GM23338 (cell line): ENCODE measurements at regions not wholly inside any gene's neighbourhood (a gene's known extent, or its start where the extent isn't known, plus 50 kb on each side); places are given as distances from the start of the nearest gene placed in this dataset.

Experiments used
- ATAC-seq: fragments of 200-7000 bp; cut with Tn5 transposase; 3 replicates; pipeline ENCODE4 v1.9.1; 2020
- DNase-seq: peaks from one replicate; pipeline ENCODE4 v3.0.0-alpha.2; 2015; ENCODE audit warnings: low spot score
- H2AFZ ChIP-seq: fragments of 200-600 bp; sonication (generic); 2 replicates; pipeline ENCODE4 v1.8.0; 2016; ENCODE audit warnings: antibody characterized with exemption, mild to moderate bottlenecking, moderate library complexity
- H3F3A ChIP-seq: fragments of 200-600 bp; sonication (generic); replicated peaks from 2 replicates; pipeline ENCODE4 v1.8.0; 2017; ENCODE audit warnings: antibody characterized with exemption, mixed run types, low read depth
- H3K27ac ChIP-seq: fragments of 200-600 bp; sonication (generic); 2 replicates; pipeline ENCODE4 v1.6.1; 2016; ENCODE audit warnings: low read depth
- H3K27me3 ChIP-seq: fragments of 200-600 bp; sonication (generic); 2 replicates; pipeline ENCODE4 v1.8.0; 2016; ENCODE audit warnings: mild to moderate bottlenecking, mixed run types, moderate library complexity; ENCODE audit not compliant: insufficient read depth
- H3K36me3 ChIP-seq: fragments of 200-600 bp; sonication (generic); 2 replicates; pipeline ENCODE4 v1.8.0; 2016; ENCODE audit warnings: mild to moderate bottlenecking; ENCODE audit not compliant: insufficient read depth
- H3K4me1 ChIP-seq: fragments of 200-600 bp; sonication (generic); 2 replicates; pipeline ENCODE4 v1.8.0; 2016; ENCODE audit warnings: mild to moderate bottlenecking, moderate library complexity; ENCODE audit not compliant: insufficient read depth
- H3K4me2 ChIP-seq: fragments of 200-600 bp; sonication (generic); 2 replicates; pipeline ENCODE4 v1.7.1; 2017; ENCODE audit warnings: mixed run types
- H3K4me3 ChIP-seq: fragments of 200-600 bp; sonication (generic); 2 replicates; pipeline ENCODE4 v1.6.1; 2016; ENCODE audit warnings: mixed run types
- H3K79me2 ChIP-seq: fragments of 200-600 bp; sonication (generic); replicated peaks from 2 replicates; pipeline ENCODE4 v1.8.0; 2017; ENCODE audit warnings: mild to moderate bottlenecking; ENCODE audit not compliant: insufficient read depth
- H3K9me2 ChIP-seq: fragments of 200-600 bp; sonication (generic); 2 replicates; pipeline ENCODE4 v1.8.0; 2017; ENCODE audit not compliant: insufficient read depth
- H4K20me1 ChIP-seq: fragments of 200-600 bp; sonication (generic); replicated peaks from 2 replicates; pipeline ENCODE4 v1.8.0; 2017; ENCODE audit warnings: mild to moderate bottlenecking; ENCODE audit not compliant: insufficient read depth
- H3K27ac Mint-ChIP-seq: 2 replicates; pipeline ENCODE4 v1.8.0; 2020; ENCODE audit warnings: inconsistent platforms, mild to moderate bottlenecking, moderate library complexity, mixed read lengths
- H3K27me3 Mint-ChIP-seq: 3 replicates; pipeline ENCODE4 v1.8.0; 2022; ENCODE audit warnings: low read depth, mild to moderate bottlenecking, moderate library complexity, mixed read lengths, inconsistent platforms; ENCODE audit not compliant: insufficient read depth, poor library complexity
- H3K36me3 Mint-ChIP-seq: 3 replicates; pipeline ENCODE4 v1.8.0; 2021; ENCODE audit warnings: low read depth, mild to moderate bottlenecking, inconsistent platforms, moderate library complexity, mixed read lengths
- H3K4me1 Mint-ChIP-seq: 3 replicates; pipeline ENCODE4 v1.8.0; 2020; ENCODE audit warnings: mild to moderate bottlenecking, inconsistent platforms, mixed read lengths
- H3K4me3 Mint-ChIP-seq: 3 replicates; pipeline ENCODE4 v1.8.0; 2021; ENCODE audit warnings: moderate library complexity, mild to moderate bottlenecking, inconsistent platforms, mixed read lengths
- H3K9me3 Mint-ChIP-seq: 3 replicates; pipeline ENCODE4 v1.8.0; 2020; ENCODE audit warnings: moderate library complexity, mild to moderate bottlenecking, inconsistent platforms, mixed read lengths
- CREB1 ChIP-seq: fragments of 250-450 bp; sonication (Bioruptor Pico); IDR thresholded peaks from 2 replicates; pipeline ENCODE4 v1.5.0; 2020; ENCODE audit warnings: low read depth, mild to moderate bottlenecking, moderate library complexity
- EZH2 ChIP-seq: fragments of 200-600 bp; sonication (generic); IDR thresholded peaks from one replicate; pipeline ENCODE4 v1.8.0; 2017; ENCODE audit warnings: antibody characterized with exemption, mild to moderate bottlenecking, low read depth; ENCODE audit not compliant: unreplicated experiment
- EZH2phosphoT487 ChIP-seq: fragments of 200-600 bp; sonication (generic); IDR thresholded peaks from one replicate; pipeline ENCODE4 v1.8.1; 2018; ENCODE audit warnings: antibody characterized with exemption; ENCODE audit not compliant: unreplicated experiment
- POLR2AphosphoS5 ChIP-seq: IDR thresholded peaks from 2 replicates; pipeline ENCODE4 v1.6.1; 2016; ENCODE audit warnings: antibody characterized with exemption, low read depth
- ZNF114 ChIP-seq: fragments of 250-450 bp; sonication (Bioruptor Pico); IDR thresholded peaks from 2 replicates; pipeline ENCODE4 v1.5.0; 2020; ENCODE audit warnings: mild to moderate bottlenecking, moderate library complexity
- TF ChIP-seq, protein P1 (sequence below): IDR thresholded peaks from one replicate; pipeline ENCODE4 v1.6.1; 2018; ENCODE audit warnings: antibody characterized with exemption; ENCODE audit not compliant: unreplicated experiment
- TF ChIP-seq, protein P2 (sequence below): IDR thresholded peaks from 2 replicates; pipeline ENCODE4 v1.6.1; 2016; ENCODE audit warnings: antibody characterized with exemption
- TF ChIP-seq, protein P3 (sequence below): fragments of 250-450 bp; sonication (Bioruptor Pico); IDR thresholded peaks from 2 replicates; pipeline ENCODE4 v1.5.0; 2020; ENCODE audit warnings: mild to moderate bottlenecking, moderate library complexity
- TF ChIP-seq, protein P4 (sequence below), 2 experiments: fragments of 200-600 bp in 1 of 2; sonication (generic) in 1 of 2; conservative IDR thresholded peaks; 2 replicates each; pipeline versions ENCODE4 v1.5.1 to v1.6.1; 2016 to 2017; ENCODE audit warnings: antibody characterized with exemption in 2 of 2, low read depth in 2 of 2, mild to moderate bottlenecking in 2 of 2, moderate library complexity in 1 of 2

DNA sequence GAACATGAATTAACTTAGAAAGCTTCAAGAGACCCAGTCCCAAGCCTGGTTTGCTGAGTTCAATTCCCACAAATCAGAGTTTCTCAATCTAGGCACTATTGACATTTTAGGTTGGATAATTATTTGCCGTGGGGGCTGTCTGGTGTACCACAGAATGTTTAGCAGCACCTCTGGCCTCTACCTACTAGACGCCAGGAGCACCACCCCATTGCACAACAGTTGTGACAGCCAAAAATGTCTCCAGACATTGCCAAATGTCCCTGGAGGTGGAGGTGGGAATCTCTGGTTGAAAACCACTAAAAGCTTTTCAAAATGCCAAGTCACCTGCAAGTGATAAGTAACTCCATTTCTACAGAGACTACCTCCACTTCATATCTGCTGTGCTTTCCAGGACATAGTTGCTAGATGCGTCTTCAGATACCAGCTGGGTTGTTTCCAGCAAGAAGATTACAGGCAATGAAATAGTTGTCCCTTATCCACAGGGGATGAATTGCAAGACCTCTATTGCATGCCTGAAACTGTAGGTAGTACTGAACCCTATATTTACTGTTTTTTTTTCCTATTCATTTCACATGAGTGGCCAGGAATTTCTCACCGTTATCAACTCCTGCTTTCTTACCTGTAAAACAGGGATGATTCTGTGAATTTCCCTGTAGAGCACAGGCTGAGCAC is 554.3 kb downstream of the ZEB2 start:
- DNase-seq (no peak), ATAC-seq (no peak)
- H3K36me3 ChIP-seq: no peaks in the 10 kb centered on the region
- H3K79me2 ChIP-seq: no peaks in the 10 kb centered on the region
- no peaks in the 10 kb centered on the region for H3F3A ChIP-seq
- H3K27me3 ChIP-seq: no peaks in the 10 kb centered on the region
- H3K4me3 ChIP-seq: no peak overlapping the region
- no peak overlapping the region for H3K27ac Mint-ChIP-seq
- H3K27ac ChIP-seq: no peak overlapping the region
- no peaks in the 10 kb centered on the region for H3K9me3 Mint-ChIP-seq
- no peaks in the 10 kb centered on the region for H3K27me3 Mint-ChIP-seq
- H3K4me2 ChIP-seq: no peak overlapping the region
- no peaks in the 10 kb centered on the region for H3K36me3 Mint-ChIP-seq
- H3K4me3 Mint-ChIP-seq: no peak overlapping the region
- no peak overlapping the region for H2AFZ ChIP-seq
- no peaks in the 10 kb centered on the region for H3K4me1 Mint-ChIP-seq
- no peaks in the 10 kb centered on the region for H4K20me1 ChIP-seq
- H3K4me1 ChIP-seq: no peaks in the 10 kb centered on the region
- TF ChIP-seq, protein P1, sequence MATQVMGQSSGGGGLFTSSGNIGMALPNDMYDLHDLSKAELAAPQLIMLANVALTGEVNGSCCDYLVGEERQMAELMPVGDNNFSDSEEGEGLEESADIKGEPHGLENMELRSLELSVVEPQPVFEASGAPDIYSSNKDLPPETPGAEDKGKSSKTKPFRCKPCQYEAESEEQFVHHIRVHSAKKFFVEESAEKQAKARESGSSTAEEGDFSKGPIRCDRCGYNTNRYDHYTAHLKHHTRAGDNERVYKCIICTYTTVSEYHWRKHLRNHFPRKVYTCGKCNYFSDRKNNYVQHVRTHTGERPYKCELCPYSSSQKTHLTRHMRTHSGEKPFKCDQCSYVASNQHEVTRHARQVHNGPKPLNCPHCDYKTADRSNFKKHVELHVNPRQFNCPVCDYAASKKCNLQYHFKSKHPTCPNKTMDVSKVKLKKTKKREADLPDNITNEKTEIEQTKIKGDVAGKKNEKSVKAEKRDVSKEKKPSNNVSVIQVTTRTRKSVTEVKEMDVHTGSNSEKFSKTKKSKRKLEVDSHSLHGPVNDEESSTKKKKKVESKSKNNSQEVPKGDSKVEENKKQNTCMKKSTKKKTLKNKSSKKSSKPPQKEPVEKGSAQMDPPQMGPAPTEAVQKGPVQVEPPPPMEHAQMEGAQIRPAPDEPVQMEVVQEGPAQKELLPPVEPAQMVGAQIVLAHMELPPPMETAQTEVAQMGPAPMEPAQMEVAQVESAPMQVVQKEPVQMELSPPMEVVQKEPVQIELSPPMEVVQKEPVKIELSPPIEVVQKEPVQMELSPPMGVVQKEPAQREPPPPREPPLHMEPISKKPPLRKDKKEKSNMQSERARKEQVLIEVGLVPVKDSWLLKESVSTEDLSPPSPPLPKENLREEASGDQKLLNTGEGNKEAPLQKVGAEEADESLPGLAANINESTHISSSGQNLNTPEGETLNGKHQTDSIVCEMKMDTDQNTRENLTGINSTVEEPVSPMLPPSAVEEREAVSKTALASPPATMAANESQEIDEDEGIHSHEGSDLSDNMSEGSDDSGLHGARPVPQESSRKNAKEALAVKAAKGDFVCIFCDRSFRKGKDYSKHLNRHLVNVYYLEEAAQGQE: no peak
- TF ChIP-seq POLR2AphosphoS5: no peak
- no peaks in the 10 kb centered on the region; the same call in 1 of the 2 replicates for H3K9me2 ChIP-seq

DNA sequence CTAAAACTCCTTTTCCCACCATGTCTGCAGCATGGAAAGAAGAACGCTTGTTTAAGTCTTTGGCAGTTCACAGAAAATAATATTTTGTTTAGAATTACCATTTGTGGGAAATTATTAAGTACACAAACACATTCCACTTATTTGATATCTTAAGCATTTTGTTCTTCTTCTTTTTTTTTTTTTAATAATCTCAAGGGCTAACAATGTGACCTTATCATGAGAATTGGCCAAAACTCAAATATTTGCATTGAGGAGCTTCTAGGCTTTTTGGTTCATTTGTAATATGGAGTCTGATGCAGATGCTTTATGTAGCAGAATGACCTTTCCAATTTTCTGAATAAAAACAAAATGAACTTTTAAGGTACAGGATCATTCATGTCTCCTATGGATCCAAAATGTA is 555.0 kb downstream of the ZEB2 start:
- Histone ChIP-seq H3K27me3 (no peaks in the 10 kb centered on the region), H3K27ac (no peak overlapping the region), H2AFZ (no peak overlapping the region), H4K20me1 (no peaks in the 10 kb centered on the region), H3F3A (no peaks in the 10 kb centered on the region), H3K79me2 (no peaks in the 10 kb centered on the region), H3K4me1 (no peaks in the 10 kb centered on the region), H3K4me3 (no peak overlapping the region), H3K36me3 (no peaks in the 10 kb centered on the region), H3K4me2 (no peak overlapping the region), H3K9me2 (no peaks in the 10 kb centered on the region; the same call in 1 of the 2 replicates)
- Mint-ChIP-seq H3K9me3 (no peaks in the 10 kb centered on the region), H3K4me1 (no peaks in the 10 kb centered on the region), H3K36me3 (no peaks in the 10 kb centered on the region), H3K4me3 (no peak overlapping the region), H3K27ac (no peak overlapping the region), H3K27me3 (no peaks in the 10 kb centered on the region)
- ATAC-seq: no peak
- no peak for DNase-seq
- TF ChIP-seq ZNF114 (CRISPR knock-in tag) (no peak), EZH2 (no peak), EZH2phosphoT487 (no peak), CREB1 (CRISPR knock-in tag) (no peak)
- TF ChIP-seq, protein P2, sequence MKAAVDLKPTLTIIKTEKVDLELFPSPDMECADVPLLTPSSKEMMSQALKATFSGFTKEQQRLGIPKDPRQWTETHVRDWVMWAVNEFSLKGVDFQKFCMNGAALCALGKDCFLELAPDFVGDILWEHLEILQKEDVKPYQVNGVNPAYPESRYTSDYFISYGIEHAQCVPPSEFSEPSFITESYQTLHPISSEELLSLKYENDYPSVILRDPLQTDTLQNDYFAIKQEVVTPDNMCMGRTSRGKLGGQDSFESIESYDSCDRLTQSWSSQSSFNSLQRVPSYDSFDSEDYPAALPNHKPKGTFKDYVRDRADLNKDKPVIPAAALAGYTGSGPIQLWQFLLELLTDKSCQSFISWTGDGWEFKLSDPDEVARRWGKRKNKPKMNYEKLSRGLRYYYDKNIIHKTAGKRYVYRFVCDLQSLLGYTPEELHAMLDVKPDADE: no peak
- TF ChIP-seq, protein P3, sequence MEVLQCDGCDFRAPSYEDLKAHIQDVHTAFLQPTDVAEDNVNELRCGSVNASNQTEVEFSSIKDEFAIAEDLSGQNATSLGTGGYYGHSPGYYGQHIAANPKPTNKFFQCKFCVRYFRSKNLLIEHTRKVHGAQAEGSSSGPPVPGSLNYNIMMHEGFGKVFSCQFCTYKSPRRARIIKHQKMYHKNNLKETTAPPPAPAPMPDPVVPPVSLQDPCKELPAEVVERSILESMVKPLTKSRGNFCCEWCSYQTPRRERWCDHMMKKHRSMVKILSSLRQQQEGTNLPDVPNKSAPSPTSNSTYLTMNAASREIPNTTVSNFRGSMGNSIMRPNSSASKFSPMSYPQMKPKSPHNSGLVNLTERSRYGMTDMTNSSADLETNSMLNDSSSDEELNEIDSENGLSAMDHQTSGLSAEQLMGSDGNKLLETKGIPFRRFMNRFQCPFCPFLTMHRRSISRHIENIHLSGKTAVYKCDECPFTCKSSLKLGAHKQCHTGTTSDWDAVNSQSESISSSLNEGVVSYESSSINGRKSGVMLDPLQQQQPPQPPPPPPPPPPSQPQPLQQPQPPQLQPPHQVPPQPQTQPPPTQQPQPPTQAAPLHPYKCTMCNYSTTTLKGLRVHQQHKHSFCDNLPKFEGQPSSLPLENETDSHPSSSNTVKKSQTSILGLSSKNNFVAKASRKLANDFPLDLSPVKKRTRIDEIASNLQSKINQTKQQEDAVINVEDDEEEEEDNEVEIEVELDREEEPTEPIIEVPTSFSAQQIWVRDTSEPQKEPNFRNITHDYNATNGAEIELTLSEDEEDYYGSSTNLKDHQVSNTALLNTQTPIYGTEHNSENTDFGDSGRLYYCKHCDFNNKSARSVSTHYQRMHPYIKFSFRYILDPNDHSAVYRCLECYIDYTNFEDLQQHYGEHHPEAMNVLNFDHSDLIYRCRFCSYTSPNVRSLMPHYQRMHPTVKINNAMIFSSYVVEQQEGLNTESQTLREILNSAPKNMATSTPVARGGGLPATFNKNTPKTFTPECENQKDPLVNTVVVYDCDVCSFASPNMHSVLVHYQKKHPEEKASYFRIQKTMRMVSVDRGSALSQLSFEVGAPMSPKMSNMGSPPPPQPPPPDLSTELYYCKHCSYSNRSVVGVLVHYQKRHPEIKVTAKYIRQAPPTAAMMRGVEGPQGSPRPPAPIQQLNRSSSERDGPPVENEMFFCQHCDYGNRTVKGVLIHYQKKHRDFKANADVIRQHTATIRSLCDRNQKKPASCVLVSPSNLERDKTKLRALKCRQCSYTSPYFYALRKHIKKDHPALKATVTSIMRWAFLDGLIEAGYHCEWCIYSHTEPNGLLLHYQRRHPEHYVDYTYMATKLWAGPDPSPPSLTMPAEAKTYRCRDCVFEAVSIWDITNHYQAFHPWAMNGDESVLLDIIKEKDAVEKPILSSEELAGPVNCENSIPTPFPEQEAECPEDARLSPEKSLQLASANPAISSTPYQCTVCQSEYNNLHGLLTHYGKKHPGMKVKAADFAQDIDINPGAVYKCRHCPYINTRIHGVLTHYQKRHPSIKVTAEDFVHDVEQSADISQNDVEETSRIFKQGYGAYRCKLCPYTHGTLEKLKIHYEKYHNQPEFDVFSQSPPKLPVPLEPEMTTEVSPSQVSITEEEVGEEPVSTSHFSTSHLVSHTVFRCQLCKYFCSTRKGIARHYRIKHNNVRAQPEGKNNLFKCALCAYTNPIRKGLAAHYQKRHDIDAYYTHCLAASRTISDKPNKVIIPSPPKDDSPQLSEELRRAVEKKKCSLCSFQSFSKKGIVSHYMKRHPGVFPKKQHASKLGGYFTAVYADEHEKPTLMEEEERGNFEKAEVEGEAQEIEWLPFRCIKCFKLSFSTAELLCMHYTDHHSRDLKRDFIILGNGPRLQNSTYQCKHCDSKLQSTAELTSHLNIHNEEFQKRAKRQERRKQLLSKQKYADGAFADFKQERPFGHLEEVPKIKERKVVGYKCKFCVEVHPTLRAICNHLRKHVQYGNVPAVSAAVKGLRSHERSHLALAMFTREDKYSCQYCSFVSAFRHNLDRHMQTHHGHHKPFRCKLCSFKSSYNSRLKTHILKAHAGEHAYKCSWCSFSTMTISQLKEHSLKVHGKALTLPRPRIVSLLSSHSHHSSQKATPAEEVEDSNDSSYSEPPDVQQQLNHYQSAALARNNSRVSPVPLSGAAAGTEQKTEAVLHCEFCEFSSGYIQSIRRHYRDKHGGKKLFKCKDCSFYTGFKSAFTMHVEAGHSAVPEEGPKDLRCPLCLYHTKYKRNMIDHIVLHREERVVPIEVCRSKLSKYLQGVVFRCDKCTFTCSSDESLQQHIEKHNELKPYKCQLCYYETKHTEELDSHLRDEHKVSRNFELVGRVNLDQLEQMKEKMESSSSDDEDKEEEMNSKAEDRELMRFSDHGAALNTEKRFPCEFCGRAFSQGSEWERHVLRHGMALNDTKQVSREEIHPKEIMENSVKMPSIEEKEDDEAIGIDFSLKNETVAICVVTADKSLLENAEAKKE: no peak
- TF ChIP-seq, protein P4, sequence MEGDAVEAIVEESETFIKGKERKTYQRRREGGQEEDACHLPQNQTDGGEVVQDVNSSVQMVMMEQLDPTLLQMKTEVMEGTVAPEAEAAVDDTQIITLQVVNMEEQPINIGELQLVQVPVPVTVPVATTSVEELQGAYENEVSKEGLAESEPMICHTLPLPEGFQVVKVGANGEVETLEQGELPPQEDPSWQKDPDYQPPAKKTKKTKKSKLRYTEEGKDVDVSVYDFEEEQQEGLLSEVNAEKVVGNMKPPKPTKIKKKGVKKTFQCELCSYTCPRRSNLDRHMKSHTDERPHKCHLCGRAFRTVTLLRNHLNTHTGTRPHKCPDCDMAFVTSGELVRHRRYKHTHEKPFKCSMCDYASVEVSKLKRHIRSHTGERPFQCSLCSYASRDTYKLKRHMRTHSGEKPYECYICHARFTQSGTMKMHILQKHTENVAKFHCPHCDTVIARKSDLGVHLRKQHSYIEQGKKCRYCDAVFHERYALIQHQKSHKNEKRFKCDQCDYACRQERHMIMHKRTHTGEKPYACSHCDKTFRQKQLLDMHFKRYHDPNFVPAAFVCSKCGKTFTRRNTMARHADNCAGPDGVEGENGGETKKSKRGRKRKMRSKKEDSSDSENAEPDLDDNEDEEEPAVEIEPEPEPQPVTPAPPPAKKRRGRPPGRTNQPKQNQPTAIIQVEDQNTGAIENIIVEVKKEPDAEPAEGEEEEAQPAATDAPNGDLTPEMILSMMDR (conservative IDR thresholded peaks at IDR 0.05; ENCODE audit: low read depth in 2 of 2): no peak
